HG02852 (cell line): ENCODE measurements at regions not wholly inside any gene's neighbourhood (a gene's known extent, or its start where the extent isn't known, plus 50 kb on each side); places are given as distances from the start of the nearest gene placed in this dataset.

Experiments used
- ATAC-seq: cut with Tn5 transposase; IDR thresholded peaks from one replicate; pipeline ENCODE4 v1.9.1; 2021; ENCODE audit warnings: mild to moderate bottlenecking, moderate library complexity; ENCODE audit not compliant: unreplicated experiment

GRCh38 chr5:72035831-72036230, 71.4 kb upstream of the MAP1B start:
- no peak for ATAC-seq

DNA sequence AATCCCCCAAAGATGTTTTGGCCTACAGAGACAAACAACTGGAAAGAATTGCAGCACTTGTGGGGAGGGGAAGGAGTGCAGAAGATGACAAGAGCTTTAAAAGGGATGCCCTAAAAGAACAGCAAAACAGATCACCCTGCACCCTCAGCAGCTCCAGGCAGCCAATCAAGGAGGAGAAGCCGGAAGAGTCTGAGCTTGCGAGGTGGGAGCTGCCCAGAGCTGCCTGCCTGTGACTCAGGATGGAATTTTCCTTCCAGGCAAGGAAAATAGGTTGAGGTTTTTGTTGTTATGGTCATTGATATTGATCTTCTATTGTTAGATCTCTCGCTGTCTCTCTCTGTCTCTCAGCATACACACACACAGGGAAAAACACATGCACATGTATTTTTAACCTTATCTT, 70.3 kb upstream of the MAP1B start:
- no peak for ATAC-seq

- no peak for ATAC-seq
Observed at GRCh38 chr5:72040513-72040912, 66.8 kb upstream of the MAP1B start.

DNA sequence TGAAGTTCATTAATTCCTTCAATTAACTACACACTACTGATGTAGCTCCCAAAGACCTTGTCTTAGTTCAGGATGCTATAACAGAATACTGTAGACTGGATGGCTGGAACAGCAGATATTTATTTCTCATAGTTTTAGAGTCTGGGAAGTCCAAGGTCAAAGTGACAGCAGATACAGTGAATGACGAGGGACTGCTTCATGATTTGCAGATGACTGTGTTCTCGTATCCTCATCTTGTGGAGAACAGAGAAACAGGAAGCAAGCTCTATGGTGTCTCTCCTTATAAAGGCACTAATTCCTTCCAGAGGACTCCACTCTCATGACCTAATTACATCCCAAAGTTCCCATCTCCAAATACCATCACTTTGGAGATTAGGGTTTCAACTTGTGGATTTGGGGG, 65.6 kb upstream of the MAP1B start:
- no peak for ATAC-seq

DNA sequence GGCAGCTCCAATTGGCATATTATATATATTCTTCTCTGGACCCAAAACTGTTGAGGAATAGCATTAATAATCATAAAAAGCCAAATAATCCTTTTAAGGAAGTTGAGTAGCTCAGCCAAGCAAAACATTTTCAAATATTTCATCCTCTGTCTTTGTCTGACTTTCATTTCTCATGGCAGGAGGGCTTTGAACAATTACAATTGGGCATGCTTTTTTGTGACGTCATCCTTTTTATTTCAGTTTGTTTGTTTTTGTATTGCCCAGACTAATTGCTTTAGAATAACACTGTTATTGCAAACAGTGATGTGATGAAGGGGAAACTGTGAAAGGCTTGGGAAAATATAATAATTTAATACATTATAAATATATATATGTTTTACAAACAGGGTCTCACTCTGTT, 65.2 kb upstream of the MAP1B start:
- ATAC-seq: no peak

DNA sequence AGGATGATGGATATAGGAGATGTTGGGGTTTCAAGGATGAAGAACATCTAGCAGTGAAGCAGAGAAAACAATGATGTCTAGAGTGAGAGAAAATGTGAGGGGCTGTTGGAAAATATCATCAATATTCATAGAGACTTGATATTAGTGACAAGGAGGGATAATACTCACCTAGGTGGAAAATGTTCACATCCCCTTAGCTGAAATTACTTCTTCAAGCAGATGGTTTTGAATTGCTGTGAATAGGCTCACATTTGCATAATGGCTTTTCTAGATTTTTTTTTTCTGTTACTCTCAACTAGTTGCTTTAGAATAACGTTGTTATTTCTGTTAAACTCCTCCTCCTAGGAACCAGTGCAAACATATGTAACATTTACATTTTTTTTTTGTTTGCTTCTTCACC, 61.6 kb upstream of the MAP1B start:
- no peak for ATAC-seq

- no peak for ATAC-seq
Observed at GRCh38 chr5:72046106-72046505, 61.2 kb upstream of the MAP1B start.

GRCh38 chr5:72055636-72056035, 51.6 kb upstream of the MAP1B start:
- ATAC-seq: no peak
